ENCODE measurements at regions not wholly inside any gene's neighbourhood (a gene's known extent, or its start where the extent isn't known, plus 50 kb on each side); places are given as distances from the start of the nearest gene placed in this dataset.

DNA sequence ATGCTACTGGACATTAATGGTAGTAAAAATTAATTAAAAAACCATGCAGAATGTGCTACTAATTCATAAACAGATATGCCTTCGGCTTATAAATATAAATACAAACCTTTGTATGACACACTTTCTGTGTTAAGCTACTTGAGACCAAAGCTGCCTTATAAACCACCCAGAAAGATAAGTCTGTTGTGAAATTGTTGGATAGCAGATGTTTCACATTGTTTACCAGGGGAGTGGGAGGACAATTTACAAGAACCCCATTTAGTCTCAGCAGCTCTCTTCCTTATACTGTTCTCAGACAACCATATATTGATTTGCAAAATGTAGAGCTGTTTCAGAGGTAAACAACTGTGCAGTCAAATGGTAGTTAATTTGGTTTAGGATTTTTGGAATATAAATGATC is 524.4 kb downstream of the PRR16 start:
- FAIRE-seq: no peak
- TF ChIP-seq, protein P1, sequence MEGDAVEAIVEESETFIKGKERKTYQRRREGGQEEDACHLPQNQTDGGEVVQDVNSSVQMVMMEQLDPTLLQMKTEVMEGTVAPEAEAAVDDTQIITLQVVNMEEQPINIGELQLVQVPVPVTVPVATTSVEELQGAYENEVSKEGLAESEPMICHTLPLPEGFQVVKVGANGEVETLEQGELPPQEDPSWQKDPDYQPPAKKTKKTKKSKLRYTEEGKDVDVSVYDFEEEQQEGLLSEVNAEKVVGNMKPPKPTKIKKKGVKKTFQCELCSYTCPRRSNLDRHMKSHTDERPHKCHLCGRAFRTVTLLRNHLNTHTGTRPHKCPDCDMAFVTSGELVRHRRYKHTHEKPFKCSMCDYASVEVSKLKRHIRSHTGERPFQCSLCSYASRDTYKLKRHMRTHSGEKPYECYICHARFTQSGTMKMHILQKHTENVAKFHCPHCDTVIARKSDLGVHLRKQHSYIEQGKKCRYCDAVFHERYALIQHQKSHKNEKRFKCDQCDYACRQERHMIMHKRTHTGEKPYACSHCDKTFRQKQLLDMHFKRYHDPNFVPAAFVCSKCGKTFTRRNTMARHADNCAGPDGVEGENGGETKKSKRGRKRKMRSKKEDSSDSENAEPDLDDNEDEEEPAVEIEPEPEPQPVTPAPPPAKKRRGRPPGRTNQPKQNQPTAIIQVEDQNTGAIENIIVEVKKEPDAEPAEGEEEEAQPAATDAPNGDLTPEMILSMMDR (IDR thresholded peaks at IDR 0.05; ENCODE audit: insufficient read depth, missing control alignments): no peak
- DNase-seq (ENCODE audit: insufficient read length, low spot score): no peak

DNA sequence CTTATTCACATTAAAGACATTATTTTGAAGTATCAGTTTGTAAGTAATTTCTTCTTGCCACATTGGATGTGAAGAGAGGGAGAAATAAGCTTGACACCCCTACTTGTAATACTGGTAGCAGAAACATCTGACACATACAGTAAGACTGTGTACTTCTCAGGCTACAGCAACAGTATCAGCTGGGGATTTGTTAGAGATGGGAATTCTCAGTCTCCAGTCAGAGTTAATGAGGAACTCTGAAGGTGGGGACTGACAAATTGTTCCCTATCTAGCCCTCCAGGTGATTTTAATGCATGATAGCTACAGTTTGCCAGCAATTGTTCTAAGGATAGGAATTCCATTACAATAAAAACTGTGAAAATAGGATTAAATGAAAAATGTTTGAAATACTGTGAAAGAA is 524.8 kb downstream of the PRR16 start:
- TF ChIP-seq, protein P1 (IDR thresholded peaks at IDR 0.05; ENCODE audit: insufficient read depth, missing control alignments): no peak
- FAIRE-seq: no peak

DNA sequence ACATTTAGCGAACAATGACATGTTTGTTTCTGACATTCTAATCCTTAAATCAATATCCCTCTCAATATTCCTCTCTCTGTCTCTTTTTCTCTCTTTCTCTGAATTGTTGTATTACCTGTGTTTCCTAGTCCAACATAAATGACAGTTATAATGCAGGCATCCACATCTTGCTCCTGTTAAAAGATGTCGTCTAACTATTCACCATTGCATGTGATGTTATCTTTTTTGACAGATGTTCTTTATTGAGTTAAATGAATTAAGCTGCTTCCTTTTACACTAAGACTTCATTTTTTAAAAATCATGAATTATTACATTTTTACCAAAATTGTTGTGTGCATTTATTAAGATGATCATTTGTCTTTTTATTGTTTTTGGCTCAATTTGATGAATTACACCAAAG is 527.5 kb downstream of the PRR16 start:
- FAIRE-seq: no peak
- TF ChIP-seq, protein P1 (IDR thresholded peaks at IDR 0.05; ENCODE audit: insufficient read depth, missing control alignments): no peak

More for the DNA sequence above, 524.8 kb downstream of the PRR16 start:
- no peak for DNase-seq (ENCODE audit: insufficient read length, low spot score)

DNA sequence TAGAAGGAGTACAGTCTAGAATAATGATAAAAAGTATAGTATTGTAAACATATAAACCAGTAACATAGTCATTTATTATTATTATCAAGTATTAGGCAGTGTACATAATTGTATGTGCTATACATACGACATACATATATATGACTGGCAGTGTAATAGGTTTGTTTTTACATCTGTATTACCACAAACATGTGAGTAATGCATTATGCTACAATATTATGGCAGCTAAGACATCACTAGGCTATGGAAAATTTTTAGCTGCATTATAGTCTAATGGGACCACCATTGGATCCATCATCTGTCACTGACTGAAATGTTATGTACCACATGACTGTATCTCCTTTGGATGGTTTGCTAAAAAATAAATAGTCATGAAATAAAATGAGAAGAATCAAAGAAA is 530.0 kb downstream of the PRR16 start:
- TF ChIP-seq, protein P1 (IDR thresholded peaks at IDR 0.05; ENCODE audit: insufficient read depth, missing control alignments): no peak
- no peak for FAIRE-seq
- no peak for DNase-seq (ENCODE audit: insufficient read length, low spot score)

More for the DNA sequence above, 527.5 kb downstream of the PRR16 start:
- no peak for DNase-seq (ENCODE audit: insufficient read length, low spot score)

DNA sequence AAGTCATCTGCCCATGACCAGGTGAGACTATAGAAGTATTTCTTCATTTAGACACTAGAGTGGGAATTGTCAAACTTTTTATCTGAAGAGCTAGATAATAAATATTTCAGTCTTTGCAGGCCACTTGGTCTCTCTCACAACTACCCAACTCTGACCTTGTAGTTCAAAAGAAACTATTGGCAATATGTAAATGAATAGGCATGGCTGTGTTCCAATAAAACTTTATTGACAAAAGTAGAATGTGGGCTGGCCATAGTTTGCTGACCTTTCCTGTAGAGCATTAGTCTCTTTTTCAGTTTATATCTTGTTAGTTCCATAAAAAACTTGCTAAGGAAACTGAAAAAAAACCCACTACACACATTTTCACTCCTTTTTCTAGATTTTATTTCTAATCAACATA is 535.5 kb downstream of the PRR16 start:
- DNase-seq (ENCODE audit: insufficient read length, low spot score): no peak
- TF ChIP-seq, protein P1 (IDR thresholded peaks at IDR 0.05; ENCODE audit: insufficient read depth, missing control alignments): no peak
- no peak for FAIRE-seq

DNA sequence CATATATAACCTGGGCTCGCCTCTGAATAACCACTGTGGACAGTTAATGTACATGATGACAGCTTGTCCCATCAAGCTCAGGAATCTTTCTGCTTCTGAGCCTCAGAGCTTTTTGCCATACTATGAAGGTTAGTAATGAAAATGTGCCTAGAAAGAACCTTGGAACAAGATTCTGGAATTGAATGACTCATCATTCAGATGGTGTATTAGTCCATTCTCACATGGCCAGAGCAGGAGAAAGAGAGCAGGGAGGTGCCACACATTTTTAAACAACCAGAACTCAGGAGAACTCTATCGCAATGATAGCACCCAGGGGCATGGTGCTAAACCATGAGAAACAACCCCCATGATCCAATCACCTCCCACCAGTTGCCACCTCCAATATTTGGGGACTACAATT is 542.1 kb downstream of the PRR16 start:
- TF ChIP-seq, protein P1 (IDR thresholded peaks at IDR 0.05; ENCODE audit: insufficient read depth, missing control alignments): no peak
- no peak for FAIRE-seq
- no peak for DNase-seq (ENCODE audit: insufficient read length, low spot score)

DNA sequence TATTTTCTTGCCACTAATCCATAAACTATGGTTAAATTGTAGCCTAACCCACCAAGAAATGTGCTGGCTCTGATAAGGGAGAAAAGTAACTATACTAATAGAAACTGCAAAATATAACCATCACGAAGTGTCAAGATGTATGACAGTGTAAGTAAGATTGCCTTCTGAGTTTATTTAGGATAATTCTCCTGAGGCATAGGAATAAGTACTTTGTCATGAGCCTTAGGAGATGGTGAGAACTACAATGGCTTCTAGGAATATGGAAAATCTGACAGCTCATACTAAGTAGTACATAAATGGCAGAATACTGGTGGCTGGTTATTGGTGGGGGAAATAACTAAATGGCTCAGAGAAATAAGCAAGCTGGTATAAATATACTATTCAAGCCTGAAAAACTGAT is 543.9 kb downstream of the PRR16 start:
- FAIRE-seq (no peak), DNase-seq (ENCODE audit: insufficient read length, low spot score) (no peak)
- TF ChIP-seq, protein P1 (IDR thresholded peaks at IDR 0.05; ENCODE audit: insufficient read depth, missing control alignments): no peak

All from D721Med (cell line).